ENCODE measurements at regions not wholly inside any gene's neighbourhood (a gene's known extent, or its start where the extent isn't known, plus 50 kb on each side); places are given as distances from the start of the nearest gene placed in this dataset.

GRCh38 chr20:58154113-58154512 lies 74.3 kb downstream of the ANKRD60 start:
- 100% methylated on average over 1 of the region's 1 CpG for WGBS
- TF ChIP-seq CTCF (IDR thresholded peaks at IDR 0.05) (no peak), EP300 (IDR thresholded peaks at IDR 0.05) (no peak), POLR2A (IDR thresholded peaks at IDR 0.05; ENCODE audit: low read depth) (no peak), POLR2AphosphoS5 (IDR thresholded peaks at IDR 0.05) (no peak)
- H3K4me1 ChIP-seq: no peaks in the 10 kb centered on the region
- H3K27me3 ChIP-seq: peaks cover 0 to 46% (median 0%) of the 10 kb centered on the region in 4 donors
- H3K4me3 ChIP-seq: no peak overlapping the region
- H3K9me3 ChIP-seq: no peaks in the 10 kb centered on the region
- H3K36me3 ChIP-seq: no peaks in the 10 kb centered on the region
- H3K27ac ChIP-seq (replicated peaks in 1 of 4): no peak overlapping the region
- DNase-seq (ENCODE audit: extremely low spot score): no peak
- intact Hi-C loops (cut with DNase I): no loop called here

- WGBS: 68% methylated on average over 6 of the region's 11 CpGs
- no peak overlapping the region for H3K4me3 ChIP-seq
- no peak for DNase-seq (ENCODE audit: extremely low spot score)
- intact Hi-C loops (cut with DNase I): no loop called here
- no peaks in the 10 kb centered on the region for H3K4me1 ChIP-seq
- no peak for TF ChIP-seq POLR2AphosphoS5 (IDR thresholded peaks at IDR 0.05)
- TF ChIP-seq CTCF (IDR thresholded peaks at IDR 0.05): no peak
- TF ChIP-seq POLR2A (IDR thresholded peaks at IDR 0.05; ENCODE audit: low read depth): no peak
- TF ChIP-seq EP300 (IDR thresholded peaks at IDR 0.05): no peak
- H3K27me3 ChIP-seq: peaks cover 0 to 53% (median 0%) of the 10 kb centered on the region in 4 donors
- no peaks in the 10 kb centered on the region for H3K36me3 ChIP-seq
- H3K9me3 ChIP-seq: no peaks in the 10 kb centered on the region
- no peak overlapping the region for H3K27ac ChIP-seq (replicated peaks in 1 of 4)
Observed at GRCh38 chr20:58153121-58153520, 75.3 kb downstream of the ANKRD60 start.

GRCh38 chr20:58150772-58151171 lies 77.7 kb downstream of the ANKRD60 start:
- Histone ChIP-seq H3K27me3 (peaks cover 0 to 61% (median 0%) of the 10 kb centered on the region in 4 donors), H3K4me3 (no peak overlapping the region), H3K4me1 (peaks cover 0 to 8% (median 3%) of the 10 kb centered on the region in 4 donors), H3K9me3 (peaks cover 0 to 4% (median 0%) of the 10 kb centered on the region in 4 donors), H3K27ac (replicated peaks in 1 of 4) (no peak overlapping the region), H3K36me3 (no peaks in the 10 kb centered on the region)
- intact Hi-C loops (cut with DNase I): no loop called here
- TF ChIP-seq CTCF (IDR thresholded peaks at IDR 0.05) (no peak), POLR2A (IDR thresholded peaks at IDR 0.05; ENCODE audit: low read depth) (no peak), EP300 (IDR thresholded peaks at IDR 0.05) (no peak), POLR2AphosphoS5 (IDR thresholded peaks at IDR 0.05) (no peak)
- WGBS: 45% methylated on average over 11 of the region's 31 CpGs
- DNase-seq (ENCODE audit: extremely low spot score): no peak

GRCh38 chr20:58149437-58150091 lies 78.9 kb downstream of the ANKRD60 start:
- DNase-seq (ENCODE audit: extremely low spot score): no peak

More at GRCh38 chr20:58149437-58150091, 78.9 kb downstream of the ANKRD60 start:
- Histone ChIP-seq H3K4me1 (peaks cover 0 to 13% (median 5%) of the 10 kb centered on the region in 4 donors), H3K27ac (replicated peaks in 1 of 4) (no peak overlapping the region), H3K27me3 (peaks cover 0 to 55% (median 0%) of the 10 kb centered on the region in 4 donors), H3K9me3 (peaks cover 0 to 4% (median 0%) of the 10 kb centered on the region in 4 donors), H3K36me3 (no peaks in the 10 kb centered on the region), H3K4me3 (no peak overlapping the region)
- WGBS: 66% methylated on average over 5 of the region's 5 CpGs
- no peak for TF ChIP-seq POLR2A (IDR thresholded peaks at IDR 0.05; ENCODE audit: low read depth)
- no peak for TF ChIP-seq POLR2AphosphoS5 (IDR thresholded peaks at IDR 0.05)
- TF ChIP-seq CTCF (IDR thresholded peaks at IDR 0.05): no peak
- no peak for TF ChIP-seq EP300 (IDR thresholded peaks at IDR 0.05)
- intact Hi-C loops (cut with DNase I): no loop called here
